Omental fat pad (tissue), 3 donors: ENCODE measurements at regions not wholly inside any gene's neighbourhood (a gene's known extent, or its start where the extent isn't known, plus 50 kb on each side); places are given as distances from the start of the nearest gene placed in this dataset.
"Not testable (repeated sequence)": the region's sequence is repeated elsewhere in the genome, so short reads cannot be mapped to it uniquely, and the experiment has no call there.

Experiments used
- ATAC-seq: fragments of 150-250 bp; one replicate; pipeline ENCODE4 v1.9.1; 2016; ENCODE audit warnings: mild to moderate bottlenecking, moderate library complexity; ENCODE audit not compliant: low FRiP score
- DNase-seq: peaks from one replicate; pipeline ENCODE4 v3.0.0-alpha.2; 2019; ENCODE audit warnings: low spot score
- TF ChIP-seq, protein P1 (sequence below), 3 donors: fragments of 450-650 bp; IDR thresholded peaks; one replicate each; pipeline ENCODE4 v1.5.1; 2016 to 2017; ENCODE audit warnings: antibody characterized with exemption in 3 of 3, mild to moderate bottlenecking in 3 of 3, moderate library complexity in 2 of 3

DNA sequence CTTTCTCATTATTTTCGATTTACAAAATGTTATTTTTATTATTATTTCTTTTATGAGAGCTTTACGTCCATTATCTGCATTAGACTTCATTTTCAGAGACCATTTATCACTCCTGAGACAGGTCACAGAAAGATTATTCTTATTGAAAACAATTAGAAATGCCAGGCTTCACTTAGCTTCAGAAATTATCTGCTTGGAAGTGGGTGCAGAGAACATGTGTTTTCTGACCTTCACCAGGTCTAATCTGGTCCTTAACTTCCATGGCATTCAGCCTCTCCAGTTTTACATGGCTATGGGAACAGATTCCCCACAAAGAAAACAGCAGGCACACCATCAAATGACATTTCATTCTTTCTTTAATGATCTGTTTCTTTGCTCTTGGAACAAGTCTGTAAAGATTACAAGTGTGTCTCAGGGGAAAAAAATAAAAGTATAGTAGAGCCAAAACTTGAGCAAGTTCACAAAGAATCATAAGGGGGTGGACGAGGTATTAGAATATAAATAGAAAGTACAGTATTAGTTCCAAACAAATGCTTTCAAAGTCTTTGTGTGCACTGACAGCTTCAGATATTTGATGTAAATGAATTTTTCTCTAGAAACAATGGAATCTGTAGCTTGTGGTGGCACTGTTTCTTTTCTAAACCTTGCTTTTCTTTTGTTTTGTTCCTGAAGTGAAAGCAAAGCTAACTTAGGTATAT is 294.2 kb upstream of the MEIS2 start:
- TF ChIP-seq, protein P1, sequence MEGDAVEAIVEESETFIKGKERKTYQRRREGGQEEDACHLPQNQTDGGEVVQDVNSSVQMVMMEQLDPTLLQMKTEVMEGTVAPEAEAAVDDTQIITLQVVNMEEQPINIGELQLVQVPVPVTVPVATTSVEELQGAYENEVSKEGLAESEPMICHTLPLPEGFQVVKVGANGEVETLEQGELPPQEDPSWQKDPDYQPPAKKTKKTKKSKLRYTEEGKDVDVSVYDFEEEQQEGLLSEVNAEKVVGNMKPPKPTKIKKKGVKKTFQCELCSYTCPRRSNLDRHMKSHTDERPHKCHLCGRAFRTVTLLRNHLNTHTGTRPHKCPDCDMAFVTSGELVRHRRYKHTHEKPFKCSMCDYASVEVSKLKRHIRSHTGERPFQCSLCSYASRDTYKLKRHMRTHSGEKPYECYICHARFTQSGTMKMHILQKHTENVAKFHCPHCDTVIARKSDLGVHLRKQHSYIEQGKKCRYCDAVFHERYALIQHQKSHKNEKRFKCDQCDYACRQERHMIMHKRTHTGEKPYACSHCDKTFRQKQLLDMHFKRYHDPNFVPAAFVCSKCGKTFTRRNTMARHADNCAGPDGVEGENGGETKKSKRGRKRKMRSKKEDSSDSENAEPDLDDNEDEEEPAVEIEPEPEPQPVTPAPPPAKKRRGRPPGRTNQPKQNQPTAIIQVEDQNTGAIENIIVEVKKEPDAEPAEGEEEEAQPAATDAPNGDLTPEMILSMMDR (IDR thresholded peaks at IDR 0.05) = no peak
- DNase-seq = no peak
- ATAC-seq = no peak

DNA sequence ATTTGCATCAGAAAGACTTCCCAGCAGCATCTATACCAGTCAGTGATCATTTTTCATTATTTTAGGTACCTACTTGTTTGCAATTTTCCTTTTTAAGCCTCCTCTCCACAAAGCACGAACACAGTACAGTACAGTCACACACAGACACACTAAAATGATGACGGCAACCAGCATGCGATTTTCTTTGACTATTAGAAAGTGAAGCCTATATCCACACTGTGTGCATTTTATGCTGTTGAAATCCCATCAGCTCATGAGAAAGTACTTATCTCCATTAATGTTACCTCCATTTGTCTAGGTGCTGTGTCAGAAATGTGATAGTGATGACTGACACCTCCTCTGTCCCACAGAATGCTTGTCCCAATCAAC is 294.7 kb upstream of the MEIS2 start:
- no peak for DNase-seq
- ATAC-seq = no peak
- TF ChIP-seq, protein P1 (IDR thresholded peaks at IDR 0.05) = no peak

DNA sequence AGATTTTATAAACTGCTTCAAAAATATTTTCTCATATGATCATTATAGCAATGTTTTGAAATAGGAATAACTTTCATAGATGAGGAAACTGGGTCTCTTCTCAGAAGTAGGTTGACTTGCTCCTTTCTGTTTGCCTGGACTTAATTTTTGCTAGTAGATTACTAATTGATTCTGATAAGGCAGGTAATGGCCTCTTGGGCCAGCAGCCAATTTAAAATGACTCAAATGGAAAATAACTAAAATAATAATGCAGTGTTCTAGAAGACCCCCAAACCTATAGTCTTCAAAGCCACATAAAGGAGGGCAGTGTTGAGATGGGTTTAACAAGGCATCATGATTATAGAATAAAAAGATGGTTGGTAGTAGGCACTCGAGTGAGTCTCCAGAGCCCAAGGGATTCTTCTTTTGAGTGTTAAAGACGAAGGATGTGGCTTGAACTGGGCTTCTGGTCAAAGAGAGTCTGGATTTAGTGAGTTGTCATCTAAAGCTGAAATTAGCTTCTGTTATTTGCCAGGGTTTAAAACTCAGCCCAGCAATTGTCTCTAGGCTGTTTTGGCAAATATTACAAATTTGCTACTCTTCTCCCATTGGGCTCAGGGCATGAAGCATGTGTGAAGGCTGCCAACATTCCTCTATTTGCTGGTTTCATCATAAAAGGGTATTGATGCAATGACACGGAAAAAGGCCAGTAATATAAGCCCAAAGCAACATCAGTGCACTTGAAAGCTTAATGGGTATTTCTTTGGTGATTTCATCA is 297.1 kb upstream of the MEIS2 start:
- DNase-seq = no peak
- TF ChIP-seq, protein P1 (IDR thresholded peaks at IDR 0.05) = no peak
- ATAC-seq = no peak

DNA sequence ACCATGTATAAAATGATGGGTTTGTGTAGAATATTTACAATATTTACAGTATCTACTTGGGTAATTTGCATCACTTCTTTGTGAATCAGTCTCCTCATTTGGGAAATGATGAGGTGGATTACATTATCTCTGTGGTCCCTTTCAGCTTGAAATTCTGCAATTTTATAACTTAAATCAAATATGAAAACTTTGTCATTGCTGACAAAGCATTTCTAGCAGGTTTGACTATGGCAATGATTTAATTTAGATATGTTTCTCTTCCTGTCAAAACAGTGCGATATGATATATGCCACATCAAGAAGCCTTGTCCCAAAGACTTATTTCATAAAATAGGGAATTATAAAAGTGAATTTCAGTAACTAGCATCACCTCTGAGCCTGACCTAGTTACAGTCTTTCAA is 315.8 kb upstream of the MEIS2 start:
- TF ChIP-seq, protein P1 (IDR thresholded peaks at IDR 0.05) = no peak
- DNase-seq (no peak), ATAC-seq (no peak)

DNA sequence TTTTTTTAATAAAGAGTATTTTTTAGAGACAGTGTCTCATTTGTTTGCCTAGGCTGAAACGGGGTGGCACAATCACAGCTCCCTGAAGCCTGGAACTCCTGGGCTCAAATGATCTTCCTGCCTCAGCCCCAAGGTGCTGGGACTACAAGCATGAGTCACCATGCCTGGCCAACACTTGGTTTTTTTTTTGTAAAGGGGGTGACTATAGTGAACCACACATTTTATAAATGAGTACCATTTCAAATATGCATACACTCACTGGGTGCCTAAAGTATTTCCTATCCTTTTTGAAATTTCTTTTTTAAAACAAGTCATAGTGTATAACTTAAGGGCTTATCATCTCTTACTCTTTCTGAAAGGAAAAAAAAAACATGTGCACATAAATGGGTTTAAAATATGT is 325.2 kb upstream of the MEIS2 start:
- DNase-seq = no peak
- ATAC-seq = no peak
- TF ChIP-seq, protein P1 (IDR thresholded peaks at IDR 0.05) = no peak

DNA sequence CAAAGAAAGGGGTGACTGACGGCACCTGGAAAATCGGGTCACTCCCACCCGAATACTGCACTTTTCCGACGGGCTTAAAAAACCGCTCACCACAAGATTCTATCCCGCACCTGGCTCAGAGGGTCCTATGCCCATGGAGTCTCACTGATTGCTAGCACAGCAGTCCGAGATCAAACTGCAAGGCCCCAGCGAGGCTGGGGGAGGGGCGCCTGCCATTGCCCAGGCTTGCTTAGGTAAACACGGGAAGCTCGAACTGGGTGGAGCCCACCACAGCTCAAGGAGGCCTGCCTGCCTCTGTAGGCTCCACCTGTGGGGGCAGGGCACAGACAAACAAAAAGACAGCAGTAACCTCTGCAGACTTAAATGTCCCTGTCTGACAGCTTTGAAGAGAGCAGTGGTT is 327.0 kb upstream of the MEIS2 start:
- not testable (repeated sequence) for ATAC-seq

DNA sequence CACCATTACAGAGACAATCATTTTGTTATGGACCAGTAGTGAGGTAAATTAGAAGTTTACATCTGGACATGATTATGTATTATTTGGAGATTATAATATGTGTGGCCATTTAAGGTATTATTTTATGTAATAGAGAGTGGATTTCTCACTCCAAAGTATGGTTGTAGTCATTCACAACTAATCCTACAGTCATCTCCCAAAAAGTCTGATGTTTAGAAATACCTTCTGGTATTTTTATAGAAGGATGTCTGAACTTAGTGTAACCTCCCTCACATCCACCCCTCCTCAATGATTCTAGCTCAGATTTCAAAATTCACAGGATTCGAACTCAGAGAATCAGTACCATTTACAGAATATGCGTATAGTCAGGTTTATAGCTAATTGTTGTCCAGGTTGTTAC is 346.6 kb upstream of the MEIS2 start:
- ATAC-seq (no peak), DNase-seq (no peak)
- TF ChIP-seq, protein P1 (IDR thresholded peaks at IDR 0.05) = no peak

More for the DNA sequence above, 327.0 kb upstream of the MEIS2 start:
- not testable (repeated sequence) for DNase-seq
